ENCODE measurements at regions not wholly inside any gene's neighbourhood (a gene's known extent, or its start where the extent isn't known, plus 50 kb on each side); places are given as distances from the start of the nearest gene placed in this dataset.

DNA sequence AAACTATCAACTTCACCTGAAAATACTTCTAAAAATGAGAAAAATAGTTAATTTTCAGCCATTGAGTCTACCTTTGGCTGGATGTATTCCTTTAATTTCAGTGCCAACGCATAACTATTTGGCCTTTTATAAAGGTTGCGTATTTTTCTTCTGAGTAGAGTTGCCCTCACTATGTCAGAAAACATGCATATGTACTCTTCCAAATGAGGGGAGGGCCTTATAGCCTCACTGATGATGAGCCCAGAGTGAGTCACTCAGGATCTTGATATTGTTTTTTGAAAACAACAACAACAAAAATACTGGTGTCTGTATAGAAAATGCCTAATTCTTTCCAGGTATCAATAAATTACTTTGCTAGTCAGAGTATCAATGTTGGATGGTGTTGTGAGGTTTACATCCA is 349.3 kb downstream of the FBXO8 start (continued):
- TF ChIP-seq, protein P1, sequence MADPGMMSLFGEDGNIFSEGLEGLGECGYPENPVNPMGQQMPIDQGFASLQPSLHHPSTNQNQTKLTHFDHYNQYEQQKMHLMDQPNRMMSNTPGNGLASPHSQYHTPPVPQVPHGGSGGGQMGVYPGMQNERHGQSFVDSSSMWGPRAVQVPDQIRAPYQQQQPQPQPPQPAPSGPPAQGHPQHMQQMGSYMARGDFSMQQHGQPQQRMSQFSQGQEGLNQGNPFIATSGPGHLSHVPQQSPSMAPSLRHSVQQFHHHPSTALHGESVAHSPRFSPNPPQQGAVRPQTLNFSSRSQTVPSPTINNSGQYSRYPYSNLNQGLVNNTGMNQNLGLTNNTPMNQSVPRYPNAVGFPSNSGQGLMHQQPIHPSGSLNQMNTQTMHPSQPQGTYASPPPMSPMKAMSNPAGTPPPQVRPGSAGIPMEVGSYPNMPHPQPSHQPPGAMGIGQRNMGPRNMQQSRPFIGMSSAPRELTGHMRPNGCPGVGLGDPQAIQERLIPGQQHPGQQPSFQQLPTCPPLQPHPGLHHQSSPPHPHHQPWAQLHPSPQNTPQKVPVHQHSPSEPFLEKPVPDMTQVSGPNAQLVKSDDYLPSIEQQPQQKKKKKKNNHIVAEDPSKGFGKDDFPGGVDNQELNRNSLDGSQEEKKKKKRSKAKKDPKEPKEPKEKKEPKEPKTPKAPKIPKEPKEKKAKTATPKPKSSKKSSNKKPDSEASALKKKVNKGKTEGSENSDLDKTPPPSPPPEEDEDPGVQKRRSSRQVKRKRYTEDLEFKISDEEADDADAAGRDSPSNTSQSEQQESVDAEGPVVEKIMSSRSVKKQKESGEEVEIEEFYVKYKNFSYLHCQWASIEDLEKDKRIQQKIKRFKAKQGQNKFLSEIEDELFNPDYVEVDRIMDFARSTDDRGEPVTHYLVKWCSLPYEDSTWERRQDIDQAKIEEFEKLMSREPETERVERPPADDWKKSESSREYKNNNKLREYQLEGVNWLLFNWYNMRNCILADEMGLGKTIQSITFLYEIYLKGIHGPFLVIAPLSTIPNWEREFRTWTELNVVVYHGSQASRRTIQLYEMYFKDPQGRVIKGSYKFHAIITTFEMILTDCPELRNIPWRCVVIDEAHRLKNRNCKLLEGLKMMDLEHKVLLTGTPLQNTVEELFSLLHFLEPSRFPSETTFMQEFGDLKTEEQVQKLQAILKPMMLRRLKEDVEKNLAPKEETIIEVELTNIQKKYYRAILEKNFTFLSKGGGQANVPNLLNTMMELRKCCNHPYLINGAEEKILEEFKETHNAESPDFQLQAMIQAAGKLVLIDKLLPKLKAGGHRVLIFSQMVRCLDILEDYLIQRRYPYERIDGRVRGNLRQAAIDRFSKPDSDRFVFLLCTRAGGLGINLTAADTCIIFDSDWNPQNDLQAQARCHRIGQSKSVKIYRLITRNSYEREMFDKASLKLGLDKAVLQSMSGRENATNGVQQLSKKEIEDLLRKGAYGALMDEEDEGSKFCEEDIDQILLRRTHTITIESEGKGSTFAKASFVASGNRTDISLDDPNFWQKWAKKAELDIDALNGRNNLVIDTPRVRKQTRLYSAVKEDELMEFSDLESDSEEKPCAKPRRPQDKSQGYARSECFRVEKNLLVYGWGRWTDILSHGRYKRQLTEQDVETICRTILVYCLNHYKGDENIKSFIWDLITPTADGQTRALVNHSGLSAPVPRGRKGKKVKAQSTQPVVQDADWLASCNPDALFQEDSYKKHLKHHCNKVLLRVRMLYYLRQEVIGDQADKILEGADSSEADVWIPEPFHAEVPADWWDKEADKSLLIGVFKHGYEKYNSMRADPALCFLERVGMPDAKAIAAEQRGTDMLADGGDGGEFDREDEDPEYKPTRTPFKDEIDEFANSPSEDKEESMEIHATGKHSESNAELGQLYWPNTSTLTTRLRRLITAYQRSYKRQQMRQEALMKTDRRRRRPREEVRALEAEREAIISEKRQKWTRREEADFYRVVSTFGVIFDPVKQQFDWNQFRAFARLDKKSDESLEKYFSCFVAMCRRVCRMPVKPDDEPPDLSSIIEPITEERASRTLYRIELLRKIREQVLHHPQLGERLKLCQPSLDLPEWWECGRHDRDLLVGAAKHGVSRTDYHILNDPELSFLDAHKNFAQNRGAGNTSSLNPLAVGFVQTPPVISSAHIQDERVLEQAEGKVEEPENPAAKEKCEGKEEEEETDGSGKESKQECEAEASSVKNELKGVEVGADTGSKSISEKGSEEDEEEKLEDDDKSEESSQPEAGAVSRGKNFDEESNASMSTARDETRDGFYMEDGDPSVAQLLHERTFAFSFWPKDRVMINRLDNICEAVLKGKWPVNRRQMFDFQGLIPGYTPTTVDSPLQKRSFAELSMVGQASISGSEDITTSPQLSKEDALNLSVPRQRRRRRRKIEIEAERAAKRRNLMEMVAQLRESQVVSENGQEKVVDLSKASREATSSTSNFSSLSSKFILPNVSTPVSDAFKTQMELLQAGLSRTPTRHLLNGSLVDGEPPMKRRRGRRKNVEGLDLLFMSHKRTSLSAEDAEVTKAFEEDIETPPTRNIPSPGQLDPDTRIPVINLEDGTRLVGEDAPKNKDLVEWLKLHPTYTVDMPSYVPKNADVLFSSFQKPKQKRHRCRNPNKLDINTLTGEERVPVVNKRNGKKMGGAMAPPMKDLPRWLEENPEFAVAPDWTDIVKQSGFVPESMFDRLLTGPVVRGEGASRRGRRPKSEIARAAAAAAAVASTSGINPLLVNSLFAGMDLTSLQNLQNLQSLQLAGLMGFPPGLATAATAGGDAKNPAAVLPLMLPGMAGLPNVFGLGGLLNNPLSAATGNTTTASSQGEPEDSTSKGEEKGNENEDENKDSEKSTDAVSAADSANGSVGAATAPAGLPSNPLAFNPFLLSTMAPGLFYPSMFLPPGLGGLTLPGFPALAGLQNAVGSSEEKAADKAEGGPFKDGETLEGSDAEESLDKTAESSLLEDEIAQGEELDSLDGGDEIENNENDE (IDR thresholded peaks at IDR 0.05; ENCODE audit: insufficient replicate concordance, low read length), result no peak
- TF ChIP-seq SIRT6 (IDR thresholded peaks at IDR 0.05; ENCODE audit: low read length) (no peak), TCF12 (IDR thresholded peaks at IDR 0.05; ENCODE audit: low read depth, low read length) (no peak)
